Astrocyte of the cerebellum (primary cell): ENCODE measurements at regions not wholly inside any gene's neighbourhood (a gene's known extent, or its start where the extent isn't known, plus 50 kb on each side); places are given as distances from the start of the nearest gene placed in this dataset.
"Not testable (repeated sequence)": the region's sequence is repeated elsewhere in the genome, so short reads cannot be mapped to it uniquely, and the experiment has no call there.

ENCODE experiments used
- DNase-seq: peaks from one replicate; pipeline ENCODE4 v3.0.0-alpha.2; 2011; ENCODE audit warnings: low read depth
- H3K4me3 ChIP-seq: 2 replicates; pipeline ENCODE4 v1.5.1; 2011; ENCODE audit warnings: mild to moderate bottlenecking, low read depth, low read length, moderate library complexity
- CTCF ChIP-seq: IDR thresholded peaks from 2 replicates; pipeline ENCODE4 v1.5.1; 2012; ENCODE audit warnings: low read length, low read depth, moderate library complexity, mild to moderate bottlenecking; ENCODE audit errors: missing control alignments
- in situ Hi-C: cut with HindIII; loops from 2 replicates; pipeline ENCODE4 v1.10.0; 2017; ENCODE audit warnings: low sequenced_read_pairs

- no peak overlapping the region for H3K4me3 ChIP-seq
- no peak for TF ChIP-seq CTCF
- no peak for DNase-seq
- in situ Hi-C loops = no loop called here
Measured at GRCh38 chrX:1815456-1816175, 200.8 kb downstream of the ASMT start.

GRCh38 chrX:1816387-1816982 lies 201.6 kb downstream of the ASMT start:
- in situ Hi-C loops, DNase-seq: not testable (repeated sequence)

GRCh38 chrX:1821846-1822245 lies 207.0 kb downstream of the ASMT start:
- in situ Hi-C loops = no loop called here

More at GRCh38 chrX:1816387-1816982, 201.6 kb downstream of the ASMT start:
- not testable (repeated sequence) for H3K4me3 ChIP-seq

GRCh38 chrX:1824855-1825254 lies 210.0 kb downstream of the ASMT start:
- H3K4me3 ChIP-seq = no peak overlapping the region
- DNase-seq = no peak
- in situ Hi-C loops = no loop called here
- no peak for TF ChIP-seq CTCF

More at GRCh38 chrX:1821846-1822245, 207.0 kb downstream of the ASMT start:
- no peak for DNase-seq
- no peak for TF ChIP-seq CTCF
- no peak overlapping the region for H3K4me3 ChIP-seq

- no peak for TF ChIP-seq CTCF
- in situ Hi-C loops = no loop called here
- no peak for DNase-seq
- no peak overlapping the region for H3K4me3 ChIP-seq
Measured at GRCh38 chrX:1833656-1834360, 218.9 kb downstream of the ASMT start.

GRCh38 chrX:1835056-1835455 lies 220.2 kb downstream of the ASMT start:
- DNase-seq = no peak
- no peak overlapping the region for H3K4me3 ChIP-seq
- in situ Hi-C loops = no loop called here
- no peak for TF ChIP-seq CTCF

GRCh38 chrX:1836683-1837082 lies 221.8 kb downstream of the ASMT start:
- in situ Hi-C loops = no loop called here
- no peak for DNase-seq
- H3K4me3 ChIP-seq = no peak overlapping the region
- TF ChIP-seq CTCF = no peak
